ENCODE measurements at regions not wholly inside any gene's neighbourhood (a gene's known extent, or its start where the extent isn't known, plus 50 kb on each side); places are given as distances from the start of the nearest gene placed in this dataset.
"Not testable (repeated sequence)": the region's sequence is repeated elsewhere in the genome, so short reads cannot be mapped to it uniquely, and the experiment has no call there.

GRCh38 chr5:102617191-102618187, 118.7 kb upstream of the SLCO6A1 start:
- DNase-seq (ENCODE audit: low spot score) = no peak

DNA sequence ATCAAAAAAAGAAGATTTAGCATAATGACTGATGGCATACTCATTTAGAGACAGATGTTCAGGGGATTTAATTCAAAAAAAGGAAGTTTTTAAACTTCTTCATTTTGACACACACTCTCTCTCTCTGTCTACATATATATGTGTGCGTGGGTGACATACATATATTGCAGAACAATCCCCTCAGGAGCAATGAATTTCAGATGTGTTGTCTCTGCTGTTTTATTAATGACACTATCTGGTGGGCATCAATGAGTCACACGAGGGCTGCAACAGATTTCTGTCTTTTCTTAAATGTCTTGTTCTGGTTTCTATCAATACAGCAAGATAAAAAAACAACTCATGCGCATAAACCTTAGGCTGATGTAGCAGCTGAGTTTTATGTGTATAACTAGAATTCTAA, 123.5 kb upstream of the SLCO6A1 start:
- DNase-seq (ENCODE audit: low spot score) = no peak

- no peak for DNase-seq (ENCODE audit: low spot score)
These were observed 124.7 kb upstream of the SLCO6A1 start for GRCh38 chr5:102623329-102624065.

DNA sequence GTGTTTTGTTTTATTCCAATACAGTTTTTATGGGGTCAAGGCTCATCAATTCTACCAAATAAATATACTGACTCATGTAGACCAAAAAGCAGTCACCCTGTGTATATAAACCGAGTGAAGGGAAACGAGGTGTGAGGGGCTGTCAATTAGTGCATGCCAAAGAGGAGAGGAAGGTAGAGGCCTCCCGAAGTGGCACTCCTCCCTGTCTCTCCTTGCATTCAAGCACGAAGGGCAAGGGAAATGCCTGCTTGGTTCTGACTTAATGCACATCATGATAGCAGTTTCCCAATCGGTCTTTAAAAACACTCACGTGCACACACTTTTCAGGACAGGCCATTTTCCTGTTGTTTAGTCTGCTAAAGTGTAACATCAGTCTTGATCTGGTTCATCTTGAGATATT, 125.6 kb upstream of the SLCO6A1 start:
- DNase-seq (ENCODE audit: low spot score) = no peak

- DNase-seq (ENCODE audit: low spot score) = no peak
These were observed 126.7 kb upstream of the SLCO6A1 start for GRCh38 chr5:102625468-102625867.

GRCh38 chr5:102625928-102626327, 127.1 kb upstream of the SLCO6A1 start:
- no peak for DNase-seq (ENCODE audit: low spot score)

- no peak for DNase-seq (ENCODE audit: low spot score)
These were observed 127.8 kb upstream of the PAM start for GRCh38 chr5:102627315-102627714.

DNA sequence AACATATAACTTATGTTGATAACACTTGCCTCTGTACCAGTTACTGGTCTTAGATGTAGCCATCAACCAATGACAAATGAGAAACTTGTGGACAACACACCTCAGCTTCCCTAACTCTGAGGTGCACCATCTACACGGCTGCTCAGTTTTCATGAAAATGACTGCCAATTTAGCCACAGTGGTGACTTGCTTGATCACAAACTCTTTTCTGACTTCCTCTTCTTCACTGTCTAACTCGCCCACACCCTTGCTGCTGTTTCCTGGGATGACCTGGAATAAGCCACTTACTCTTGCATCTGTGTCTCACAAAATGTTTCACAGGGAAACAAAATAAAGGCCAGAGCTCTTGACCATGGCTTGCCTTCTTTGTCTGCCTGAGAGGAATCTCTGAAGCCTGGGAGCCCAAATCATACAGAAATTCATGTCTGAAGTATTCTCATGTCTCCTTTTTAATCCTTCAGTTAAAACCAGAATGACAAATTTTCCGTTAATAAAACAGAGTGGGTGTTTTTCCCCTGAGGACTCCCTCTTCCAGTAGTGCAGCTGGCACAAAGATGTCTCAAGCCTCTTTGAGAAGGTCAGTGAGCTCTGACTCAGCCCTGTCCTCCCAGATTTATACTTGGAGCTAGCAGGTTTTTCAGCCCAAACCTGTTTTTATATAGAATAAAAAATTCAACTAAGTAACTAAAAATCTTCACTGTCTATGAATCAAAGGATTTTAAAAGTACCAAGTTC, 126.5 kb upstream of the PAM start:
- no peak for DNase-seq (ENCODE audit: low spot score)

DNA sequence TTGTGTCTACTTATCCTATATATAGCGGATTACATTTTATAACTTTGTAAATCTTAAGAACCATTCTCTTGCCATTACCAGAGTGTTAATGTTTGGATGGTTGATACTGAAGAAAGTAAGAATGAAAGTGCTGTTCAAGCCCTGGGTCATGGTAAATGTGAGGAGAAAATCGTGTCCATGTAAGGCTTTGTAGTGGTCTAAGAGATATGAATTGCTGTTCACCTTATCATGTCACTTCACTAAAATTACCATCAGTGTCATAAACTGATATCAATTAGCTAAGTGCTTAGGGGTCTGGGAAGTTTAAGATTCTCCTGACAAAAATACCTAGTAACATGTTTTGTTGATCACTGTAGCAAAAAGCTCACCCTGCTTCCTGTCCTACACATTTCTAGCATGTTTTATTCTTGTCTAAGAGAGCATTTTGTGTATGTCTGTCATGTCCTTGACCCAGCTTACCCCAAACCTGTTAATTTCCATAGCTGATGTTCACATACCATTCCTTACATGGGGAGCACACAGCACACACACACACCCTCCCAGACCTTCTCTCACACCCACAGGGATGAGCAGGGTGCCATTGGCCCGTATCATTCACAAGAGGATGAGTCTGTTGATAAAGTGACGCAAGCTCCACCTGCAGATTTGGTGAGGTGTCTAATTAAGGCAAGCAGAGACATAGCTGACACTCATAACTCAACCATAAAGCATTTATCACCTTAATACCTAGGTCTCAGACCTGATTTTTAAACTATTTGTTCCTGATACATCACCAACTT, 125.1 kb upstream of the PAM start:
- DNase-seq (ENCODE audit: low spot score) = no peak

DNA sequence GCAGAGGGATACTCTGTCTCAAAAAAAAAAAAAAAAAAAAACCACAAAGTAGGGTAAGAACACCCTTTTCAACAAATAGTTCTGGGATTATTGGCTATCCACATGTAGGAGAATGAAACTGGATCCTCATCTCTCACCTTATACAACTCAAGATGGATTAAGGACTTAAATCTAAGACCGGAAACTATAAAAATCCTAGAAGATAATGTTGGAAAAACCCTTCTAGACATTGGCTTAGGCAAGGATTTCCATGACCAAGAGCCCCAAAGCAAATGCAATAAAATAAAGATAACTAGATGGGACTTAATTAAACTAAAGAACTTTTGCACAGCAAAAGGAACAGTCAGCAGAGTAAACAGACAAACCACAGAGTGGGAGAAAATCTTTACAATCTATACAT, 119.7 kb upstream of the PAM start:
- DNase-seq (ENCODE audit: low spot score) = not testable (repeated sequence)

DNA sequence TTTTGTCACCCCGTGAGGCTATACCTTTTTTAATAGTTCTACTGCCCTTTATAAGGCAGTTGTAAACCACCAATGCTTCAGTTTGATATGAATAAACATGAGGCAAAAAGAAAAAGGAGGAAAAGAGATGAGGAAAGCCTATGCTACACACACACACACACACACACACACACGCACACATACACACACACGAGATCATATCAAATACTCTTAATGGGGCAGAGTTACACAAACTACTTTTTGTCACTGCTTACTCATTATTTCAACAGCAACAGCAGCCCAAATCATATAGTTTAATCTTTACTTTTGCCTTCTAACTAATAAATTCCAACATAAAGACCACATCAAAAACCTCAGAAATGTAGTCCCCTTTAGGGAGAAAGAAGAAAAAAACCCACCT, 116.8 kb upstream of the PAM start:
- no peak for DNase-seq (ENCODE audit: low spot score)

GRCh38 chr5:102638912-102639652, 116.0 kb upstream of the PAM start:
- no peak for DNase-seq (ENCODE audit: low spot score)

DNA sequence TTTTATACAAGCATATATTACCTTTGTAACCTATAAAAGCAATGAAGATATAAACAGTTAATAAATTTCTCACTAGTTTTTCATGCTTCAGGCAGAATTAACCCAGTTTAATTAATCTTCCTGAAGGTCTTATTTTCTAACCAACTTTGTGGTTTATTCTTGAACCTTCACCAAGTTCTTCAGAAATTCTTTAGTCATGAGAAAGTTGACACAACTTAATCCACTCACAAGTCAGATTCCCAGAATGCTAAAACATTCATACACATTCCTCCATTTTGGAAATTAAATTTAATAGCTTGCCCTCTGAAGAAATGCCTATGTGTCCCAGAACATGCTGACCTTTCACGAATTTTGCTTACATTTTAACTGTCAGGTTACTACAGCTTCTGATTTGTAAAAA, 105.4 kb upstream of the PAM start:
- DNase-seq (ENCODE audit: low spot score) = no peak

GRCh38 chr5:102651466-102651865, 103.6 kb upstream of the PAM start:
- no peak for DNase-seq (ENCODE audit: low spot score)

GRCh38 chr5:102654559-102655349, 100.4 kb upstream of the PAM start:
- DNase-seq (ENCODE audit: low spot score) = no peak

DNA sequence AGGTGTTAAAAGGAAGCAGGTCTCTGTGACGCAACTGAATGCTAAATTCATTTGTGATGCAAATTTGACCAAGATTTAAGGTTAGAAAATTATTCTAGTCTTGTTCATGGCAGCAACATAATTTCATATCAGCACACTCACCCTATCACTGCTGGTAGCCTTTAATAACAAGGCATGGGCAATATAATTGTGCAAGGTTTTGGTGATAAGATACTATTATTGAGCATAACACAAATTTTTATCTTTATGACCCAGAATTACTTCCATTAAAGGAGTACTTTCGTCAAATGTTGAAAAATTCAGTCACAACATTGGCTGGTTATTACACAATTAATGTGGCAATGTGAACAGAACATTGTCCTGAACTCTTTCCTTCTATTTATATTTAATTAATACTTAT, 96.0 kb upstream of the PAM start:
- DNase-seq (ENCODE audit: low spot score) = no peak

DNA sequence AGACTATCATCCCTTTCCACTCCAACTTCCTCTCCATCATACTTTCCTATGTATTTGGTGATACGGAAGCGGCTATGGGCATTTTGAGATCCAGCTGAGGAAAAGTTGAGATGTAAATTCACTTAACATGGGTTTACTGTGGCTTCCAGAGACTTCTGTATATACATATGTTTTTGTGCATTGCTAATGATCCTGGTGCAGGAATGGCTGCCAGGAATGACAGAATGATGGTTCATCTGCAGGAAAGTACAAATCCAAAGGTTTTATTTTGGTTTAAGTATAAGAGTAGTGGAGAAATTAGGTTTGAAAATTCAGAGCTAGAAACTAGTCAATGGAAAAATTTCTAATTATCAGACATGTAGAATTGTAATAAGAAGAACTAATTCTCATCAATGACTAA, 95.0 kb upstream of the PAM start:
- DNase-seq (ENCODE audit: low spot score) = no peak

DNA sequence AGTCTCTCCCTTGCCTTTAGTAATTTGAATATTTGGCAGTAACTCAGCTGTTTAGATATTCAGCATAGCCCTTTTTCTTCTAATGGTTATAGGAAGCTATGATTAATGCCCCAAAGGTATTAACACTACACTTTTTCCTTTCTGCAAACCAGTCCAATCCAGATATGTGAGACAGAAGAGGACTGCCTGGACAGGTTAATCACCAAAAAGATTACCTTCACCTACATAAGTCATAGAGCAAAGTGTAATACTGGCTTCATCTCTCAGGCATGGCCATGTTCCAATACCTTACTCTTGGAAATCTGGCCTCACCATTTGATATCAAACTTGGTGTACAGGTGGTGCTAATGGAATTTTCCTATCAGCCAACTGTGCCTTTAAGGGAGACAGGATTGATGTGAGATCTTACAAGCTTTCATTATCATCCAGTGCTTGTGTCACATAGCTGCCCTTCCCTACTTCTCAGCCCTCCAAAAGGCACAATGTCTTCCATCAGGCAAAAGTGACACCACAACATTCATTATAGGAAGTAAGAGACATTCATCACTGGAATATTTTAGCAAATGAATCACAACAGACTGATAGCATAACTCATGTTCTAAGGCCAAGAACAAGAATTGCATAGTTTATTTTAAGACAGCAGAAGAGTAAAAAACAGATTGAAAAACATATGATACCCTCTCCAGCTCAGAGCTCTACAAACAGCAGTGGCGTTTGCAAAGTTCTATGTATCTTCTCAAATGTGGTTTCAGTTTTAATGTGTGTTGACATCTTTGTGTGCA, 91.2 kb upstream of the PAM start:
- no peak for DNase-seq (ENCODE audit: low spot score)

DNA sequence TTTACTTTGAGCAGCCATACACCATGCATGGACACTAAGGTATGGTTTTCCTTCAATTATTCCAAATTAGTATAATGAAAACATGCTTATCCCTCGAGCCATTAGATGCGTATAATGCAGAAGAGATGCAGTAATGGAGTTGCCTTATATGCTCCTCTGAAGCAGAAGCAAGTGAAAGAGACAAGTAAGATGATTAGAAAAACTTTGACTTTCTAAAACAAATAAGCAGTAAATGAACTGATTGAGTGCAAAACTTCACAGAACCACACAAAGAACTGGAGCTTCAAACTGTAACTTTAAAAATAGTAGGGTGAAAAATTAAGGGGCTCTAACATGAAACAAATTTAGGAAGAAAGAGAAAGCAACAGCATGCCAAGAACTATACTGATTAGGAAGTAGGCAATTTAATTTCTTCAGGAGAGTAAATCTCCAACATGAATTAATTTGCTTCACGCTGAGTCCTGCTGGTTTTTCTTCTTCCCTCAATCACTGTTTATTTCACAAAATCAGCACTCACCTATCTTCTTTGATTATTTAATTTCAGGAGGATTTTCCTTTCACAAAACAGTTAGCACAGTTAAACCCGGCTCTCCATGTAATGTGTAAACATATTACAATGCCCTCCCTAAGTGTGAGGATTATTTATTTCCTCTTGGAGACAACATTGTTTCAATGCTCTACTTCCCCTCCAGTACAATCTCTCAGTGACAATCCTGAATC, 90.3 kb upstream of the PAM start:
- DNase-seq (ENCODE audit: low spot score) = no peak
